ENCODE measurements at regions not wholly inside any gene's neighbourhood (a gene's known extent, or its start where the extent isn't known, plus 50 kb on each side); places are given as distances from the start of the nearest gene placed in this dataset.

DNA sequence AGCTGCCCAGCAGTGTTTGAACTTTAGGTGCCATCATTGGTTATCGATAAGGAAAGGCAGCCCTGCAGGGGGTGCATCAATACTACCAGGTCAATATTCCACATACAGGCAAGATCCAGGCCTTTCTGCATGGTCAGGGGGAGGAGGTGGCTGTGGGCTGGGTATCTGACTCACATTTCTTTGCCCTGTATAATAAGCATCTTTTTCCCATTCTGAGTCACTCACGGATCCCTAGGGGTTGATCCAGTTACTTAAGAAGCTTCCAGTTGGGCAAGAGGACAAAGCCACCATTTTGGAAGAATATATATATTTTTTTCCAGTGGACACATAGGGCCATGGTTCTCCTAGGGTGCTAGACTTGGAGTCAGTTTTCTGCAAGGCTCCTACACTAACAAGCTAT is 114.2 kb upstream of the HABP2 start:
- TF ChIP-seq, protein P1, sequence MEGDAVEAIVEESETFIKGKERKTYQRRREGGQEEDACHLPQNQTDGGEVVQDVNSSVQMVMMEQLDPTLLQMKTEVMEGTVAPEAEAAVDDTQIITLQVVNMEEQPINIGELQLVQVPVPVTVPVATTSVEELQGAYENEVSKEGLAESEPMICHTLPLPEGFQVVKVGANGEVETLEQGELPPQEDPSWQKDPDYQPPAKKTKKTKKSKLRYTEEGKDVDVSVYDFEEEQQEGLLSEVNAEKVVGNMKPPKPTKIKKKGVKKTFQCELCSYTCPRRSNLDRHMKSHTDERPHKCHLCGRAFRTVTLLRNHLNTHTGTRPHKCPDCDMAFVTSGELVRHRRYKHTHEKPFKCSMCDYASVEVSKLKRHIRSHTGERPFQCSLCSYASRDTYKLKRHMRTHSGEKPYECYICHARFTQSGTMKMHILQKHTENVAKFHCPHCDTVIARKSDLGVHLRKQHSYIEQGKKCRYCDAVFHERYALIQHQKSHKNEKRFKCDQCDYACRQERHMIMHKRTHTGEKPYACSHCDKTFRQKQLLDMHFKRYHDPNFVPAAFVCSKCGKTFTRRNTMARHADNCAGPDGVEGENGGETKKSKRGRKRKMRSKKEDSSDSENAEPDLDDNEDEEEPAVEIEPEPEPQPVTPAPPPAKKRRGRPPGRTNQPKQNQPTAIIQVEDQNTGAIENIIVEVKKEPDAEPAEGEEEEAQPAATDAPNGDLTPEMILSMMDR (conservative IDR thresholded peaks at IDR 0.05 in 1 of 2, IDR thresholded peaks at IDR 0.05 in 1 of 2; ENCODE audit: low read depth in 1 of 2, low read length in 2 of 2) = no peak
- TF ChIP-seq EZH2 (IDR thresholded peaks at IDR 0.05; ENCODE audit: low read length, missing control alignments) = no peak

Measured in fibroblast of lung (primary cell).